Mesothelial cell of epicardium (in vitro differentiated cells): ENCODE measurements at regions not wholly inside any gene's neighbourhood (a gene's known extent, or its start where the extent isn't known, plus 50 kb on each side); places are given as distances from the start of the nearest gene placed in this dataset.

Source experiments
- DNase-seq, 2 experiments: peaks; one replicate each; pipeline ENCODE4 v3.0.0; 2021; ENCODE audit warnings: low spot score in 2 of 2; ENCODE audit not compliant: unreplicated experiment in 2 of 2
- H3K27ac Mint-ChIP-seq: 2 replicates; pipeline ENCODE4 v1.8.0; 2021; ENCODE audit warnings: mixed read lengths
- H3K27me3 Mint-ChIP-seq: 2 replicates; pipeline ENCODE4 v1.8.0; 2021; ENCODE audit warnings: low read depth, mixed read lengths
- H3K36me3 Mint-ChIP-seq: 2 replicates; pipeline ENCODE4 v1.8.0; 2021; ENCODE audit warnings: mixed read lengths
- H3K4me1 Mint-ChIP-seq: 2 replicates; pipeline ENCODE4 v1.8.0; 2021; ENCODE audit warnings: mixed read lengths
- H3K4me3 Mint-ChIP-seq: 2 replicates; pipeline ENCODE4 v1.8.0; 2021; ENCODE audit warnings: mild to moderate bottlenecking, moderate library complexity, mixed read lengths
- H3K9me3 Mint-ChIP-seq: 2 replicates; pipeline ENCODE4 v1.8.0; 2021; ENCODE audit warnings: mixed read lengths
- CTCF ChIP-seq: fragments of 200-600 bp; sonication (generic); IDR thresholded peaks from one replicate; pipeline ENCODE4 v1.5.0; 2021; ENCODE audit warnings: antibody characterized with exemption; ENCODE audit not compliant: unreplicated experiment

- H3K27me3 Mint-ChIP-seq: peaks cover 4% of the 10 kb centered on the region
- no peak overlapping the region for H3K27ac Mint-ChIP-seq
- H3K4me1 Mint-ChIP-seq: peaks cover 13% of the 10 kb centered on the region
- no peak overlapping the region for H3K4me3 Mint-ChIP-seq
- peaks cover 27% of the 10 kb centered on the region for H3K9me3 Mint-ChIP-seq
- DNase-seq: no peak
- no peak for TF ChIP-seq CTCF
- peaks cover 3% of the 10 kb centered on the region for H3K36me3 Mint-ChIP-seq
These were observed 112.6 kb upstream of the KCNJ15 start for GRCh38 chr21:38144193-38144592.

GRCh38 chr21:38145104-38145503, 111.7 kb upstream of the KCNJ15 start:
- H3K27me3 Mint-ChIP-seq: peaks cover 4% of the 10 kb centered on the region
- peaks cover 27% of the 10 kb centered on the region for H3K9me3 Mint-ChIP-seq
- no peak for TF ChIP-seq CTCF
- no peak overlapping the region for H3K4me3 Mint-ChIP-seq
- no peak for DNase-seq
- peaks cover 3% of the 10 kb centered on the region for H3K36me3 Mint-ChIP-seq
- peaks cover 7% of the 10 kb centered on the region for H3K4me1 Mint-ChIP-seq
- H3K27ac Mint-ChIP-seq: no peak overlapping the region

- Mint-ChIP-seq H3K4me1 (no peaks in the 10 kb centered on the region), H3K36me3 (peaks cover 3% of the 10 kb centered on the region), H3K9me3 (peaks cover 19% of the 10 kb centered on the region), H3K27me3 (peaks cover 16% of the 10 kb centered on the region), H3K27ac (no peak overlapping the region), H3K4me3 (no peak overlapping the region)
- TF ChIP-seq CTCF: no peak
- no peak for DNase-seq
These were observed 109.4 kb upstream of the KCNJ15 start for GRCh38 chr21:38147391-38147790.

- Mint-ChIP-seq H3K4me1 (no peaks in the 10 kb centered on the region), H3K27ac (no peak overlapping the region), H3K9me3 (peaks cover 16% of the 10 kb centered on the region), H3K4me3 (no peak overlapping the region), H3K27me3 (peaks cover 20% of the 10 kb centered on the region), H3K36me3 (peaks cover 3% of the 10 kb centered on the region)
- DNase-seq: no peak
- no peak for TF ChIP-seq CTCF
These were observed 108.7 kb upstream of the KCNJ15 start for GRCh38 chr21:38148046-38148445.

- H3K27me3 Mint-ChIP-seq: peaks cover 30% of the 10 kb centered on the region
- H3K4me3 Mint-ChIP-seq: no peak overlapping the region
- H3K4me1 Mint-ChIP-seq: no peaks in the 10 kb centered on the region
- H3K27ac Mint-ChIP-seq: no peak overlapping the region
- no peaks in the 10 kb centered on the region for H3K9me3 Mint-ChIP-seq
- TF ChIP-seq CTCF: no peak
- DNase-seq: no peak
- no peaks in the 10 kb centered on the region for H3K36me3 Mint-ChIP-seq
These were observed 105.7 kb upstream of the KCNJ15 start for GRCh38 chr21:38151021-38151645.

- H3K27ac Mint-ChIP-seq: no peak overlapping the region
- no peaks in the 10 kb centered on the region for H3K36me3 Mint-ChIP-seq
- no peaks in the 10 kb centered on the region for H3K9me3 Mint-ChIP-seq
- no peak overlapping the region for H3K4me3 Mint-ChIP-seq
- no peak for DNase-seq
- TF ChIP-seq CTCF: no peak
- no peaks in the 10 kb centered on the region for H3K4me1 Mint-ChIP-seq
- H3K27me3 Mint-ChIP-seq: peaks cover 40% of the 10 kb centered on the region
These were observed 100.6 kb upstream of the KCNJ15 start for GRCh38 chr21:38156200-38156599.
